ENCODE measurements at regions not wholly inside any gene's neighbourhood (a gene's known extent, or its start where the extent isn't known, plus 50 kb on each side); places are given as distances from the start of the nearest gene placed in this dataset.

DNA sequence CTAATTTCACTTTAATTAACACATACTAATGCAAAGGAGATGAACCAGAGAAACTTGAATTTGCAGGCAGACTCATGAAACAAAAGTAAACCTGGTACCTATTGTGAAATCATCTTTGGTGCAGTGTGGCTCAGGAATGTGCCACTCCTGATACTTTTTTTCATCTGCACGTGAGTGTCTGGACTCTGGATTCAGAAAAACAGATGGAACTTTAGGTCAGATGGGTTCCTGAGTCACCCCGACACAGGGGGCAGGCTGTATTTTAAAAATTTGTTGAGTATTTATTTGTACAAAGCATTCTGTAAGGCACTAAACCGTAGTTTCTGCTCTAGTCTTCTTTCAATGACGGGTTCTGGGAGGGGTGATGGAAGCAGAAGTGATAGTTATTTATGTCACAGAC, 52.2 kb upstream of the TUT7 start (continued):
- TF ChIP-seq, protein P1, sequence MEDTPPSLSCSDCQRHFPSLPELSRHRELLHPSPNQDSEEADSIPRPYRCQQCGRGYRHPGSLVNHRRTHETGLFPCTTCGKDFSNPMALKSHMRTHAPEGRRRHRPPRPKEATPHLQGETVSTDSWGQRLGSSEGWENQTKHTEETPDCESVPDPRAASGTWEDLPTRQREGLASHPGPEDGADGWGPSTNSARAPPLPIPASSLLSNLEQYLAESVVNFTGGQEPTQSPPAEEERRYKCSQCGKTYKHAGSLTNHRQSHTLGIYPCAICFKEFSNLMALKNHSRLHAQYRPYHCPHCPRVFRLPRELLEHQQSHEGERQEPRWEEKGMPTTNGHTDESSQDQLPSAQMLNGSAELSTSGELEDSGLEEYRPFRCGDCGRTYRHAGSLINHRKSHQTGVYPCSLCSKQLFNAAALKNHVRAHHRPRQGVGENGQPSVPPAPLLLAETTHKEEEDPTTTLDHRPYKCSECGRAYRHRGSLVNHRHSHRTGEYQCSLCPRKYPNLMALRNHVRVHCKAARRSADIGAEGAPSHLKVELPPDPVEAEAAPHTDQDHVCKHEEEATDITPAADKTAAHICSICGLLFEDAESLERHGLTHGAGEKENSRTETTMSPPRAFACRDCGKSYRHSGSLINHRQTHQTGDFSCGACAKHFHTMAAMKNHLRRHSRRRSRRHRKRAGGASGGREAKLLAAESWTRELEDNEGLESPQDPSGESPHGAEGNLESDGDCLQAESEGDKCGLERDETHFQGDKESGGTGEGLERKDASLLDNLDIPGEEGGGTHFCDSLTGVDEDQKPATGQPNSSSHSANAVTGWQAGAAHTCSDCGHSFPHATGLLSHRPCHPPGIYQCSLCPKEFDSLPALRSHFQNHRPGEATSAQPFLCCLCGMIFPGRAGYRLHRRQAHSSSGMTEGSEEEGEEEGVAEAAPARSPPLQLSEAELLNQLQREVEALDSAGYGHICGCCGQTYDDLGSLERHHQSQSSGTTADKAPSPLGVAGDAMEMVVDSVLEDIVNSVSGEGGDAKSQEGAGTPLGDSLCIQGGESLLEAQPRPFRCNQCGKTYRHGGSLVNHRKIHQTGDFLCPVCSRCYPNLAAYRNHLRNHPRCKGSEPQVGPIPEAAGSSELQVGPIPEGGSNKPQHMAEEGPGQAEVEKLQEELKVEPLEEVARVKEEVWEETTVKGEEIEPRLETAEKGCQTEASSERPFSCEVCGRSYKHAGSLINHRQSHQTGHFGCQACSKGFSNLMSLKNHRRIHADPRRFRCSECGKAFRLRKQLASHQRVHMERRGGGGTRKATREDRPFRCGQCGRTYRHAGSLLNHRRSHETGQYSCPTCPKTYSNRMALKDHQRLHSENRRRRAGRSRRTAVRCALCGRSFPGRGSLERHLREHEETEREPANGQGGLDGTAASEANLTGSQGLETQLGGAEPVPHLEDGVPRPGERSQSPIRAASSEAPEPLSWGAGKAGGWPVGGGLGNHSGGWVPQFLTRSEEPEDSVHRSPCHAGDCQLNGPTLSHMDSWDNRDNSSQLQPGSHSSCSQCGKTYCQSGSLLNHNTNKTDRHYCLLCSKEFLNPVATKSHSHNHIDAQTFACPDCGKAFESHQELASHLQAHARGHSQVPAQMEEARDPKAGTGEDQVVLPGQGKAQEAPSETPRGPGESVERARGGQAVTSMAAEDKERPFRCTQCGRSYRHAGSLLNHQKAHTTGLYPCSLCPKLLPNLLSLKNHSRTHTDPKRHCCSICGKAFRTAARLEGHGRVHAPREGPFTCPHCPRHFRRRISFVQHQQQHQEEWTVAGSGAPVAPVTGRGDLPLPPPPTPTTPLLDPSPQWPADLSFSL (CRISPR knock-in tag; IDR thresholded peaks at IDR 0.05), result no peak
- TF ChIP-seq ONECUT2 (CRISPR knock-in tag; IDR thresholded peaks at IDR 0.05), result no peak
- TF ChIP-seq SOX6 (IDR thresholded peaks at IDR 0.05), result no peak
- TF ChIP-seq SOX6 (CRISPR knock-in tag; IDR thresholded peaks at IDR 0.05), result peak; percentile 60
- TF ChIP-seq ZEB1 (IDR thresholded peaks at IDR 0.05; ENCODE audit: insufficient replicate concordance, low read depth), result no peak
- no peak for TF ChIP-seq ZNF766 (CRISPR knock-in tag; IDR thresholded peaks at IDR 0.05; ENCODE audit: borderline replicate concordance)
- no peak for TF ChIP-seq ASH2L (IDR thresholded peaks at IDR 0.05; ENCODE audit: insufficient read length, low read depth, low read length)
- TF ChIP-seq ZC3H13 (CRISPR knock-in tag; IDR thresholded peaks at IDR 0.05), result no peak
- peak in 1 of 2 experiments; percentile 16; a peak in 1 of 4 replicates for TF ChIP-seq EP300 (IDR thresholded peaks at IDR 0.05; ENCODE audit: low read depth in 2 of 2, low read length in 2 of 2)
- no peak for TF ChIP-seq EP300 (CRISPR knock-in tag; IDR thresholded peaks at IDR 0.05; ENCODE audit: borderline replicate concordance)
- no peak for TF ChIP-seq ZNF10 (CRISPR knock-in tag; IDR thresholded peaks at IDR 0.05; ENCODE audit: borderline replicate concordance, low read depth)
- TF ChIP-seq, protein P2, sequence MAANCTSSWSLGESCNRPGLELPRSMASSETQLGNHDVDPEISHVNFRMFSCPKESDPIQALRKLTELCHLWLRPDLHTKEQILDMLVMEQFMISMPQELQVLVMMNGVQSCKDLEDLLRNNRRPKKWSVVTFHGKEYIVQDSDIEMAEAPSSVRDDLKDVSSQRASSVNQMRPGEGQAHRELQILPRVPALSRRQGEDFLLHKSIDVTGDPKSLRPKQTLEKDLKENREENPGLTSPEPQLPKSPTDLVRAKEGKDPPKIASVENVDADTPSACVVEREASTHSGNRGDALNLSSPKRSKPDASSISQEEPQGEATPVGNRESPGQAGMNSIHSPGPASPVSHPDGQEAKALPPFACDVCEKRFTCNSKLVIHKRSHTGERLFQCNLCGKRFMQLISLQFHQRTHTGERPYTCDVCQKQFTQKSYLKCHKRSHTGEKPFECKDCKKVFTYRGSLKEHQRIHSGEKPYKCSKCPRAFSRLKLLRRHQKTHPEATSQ (CRISPR knock-in tag; IDR thresholded peaks at IDR 0.05; ENCODE audit: borderline replicate concordance), result no peak
- TF ChIP-seq HOXD1 (CRISPR knock-in tag; IDR thresholded peaks at IDR 0.05), result no peak
- TF ChIP-seq, protein P3, sequence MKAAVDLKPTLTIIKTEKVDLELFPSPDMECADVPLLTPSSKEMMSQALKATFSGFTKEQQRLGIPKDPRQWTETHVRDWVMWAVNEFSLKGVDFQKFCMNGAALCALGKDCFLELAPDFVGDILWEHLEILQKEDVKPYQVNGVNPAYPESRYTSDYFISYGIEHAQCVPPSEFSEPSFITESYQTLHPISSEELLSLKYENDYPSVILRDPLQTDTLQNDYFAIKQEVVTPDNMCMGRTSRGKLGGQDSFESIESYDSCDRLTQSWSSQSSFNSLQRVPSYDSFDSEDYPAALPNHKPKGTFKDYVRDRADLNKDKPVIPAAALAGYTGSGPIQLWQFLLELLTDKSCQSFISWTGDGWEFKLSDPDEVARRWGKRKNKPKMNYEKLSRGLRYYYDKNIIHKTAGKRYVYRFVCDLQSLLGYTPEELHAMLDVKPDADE (CRISPR knock-in tag; IDR thresholded peaks at IDR 0.05), result no peak
- TF ChIP-seq, protein P4, sequence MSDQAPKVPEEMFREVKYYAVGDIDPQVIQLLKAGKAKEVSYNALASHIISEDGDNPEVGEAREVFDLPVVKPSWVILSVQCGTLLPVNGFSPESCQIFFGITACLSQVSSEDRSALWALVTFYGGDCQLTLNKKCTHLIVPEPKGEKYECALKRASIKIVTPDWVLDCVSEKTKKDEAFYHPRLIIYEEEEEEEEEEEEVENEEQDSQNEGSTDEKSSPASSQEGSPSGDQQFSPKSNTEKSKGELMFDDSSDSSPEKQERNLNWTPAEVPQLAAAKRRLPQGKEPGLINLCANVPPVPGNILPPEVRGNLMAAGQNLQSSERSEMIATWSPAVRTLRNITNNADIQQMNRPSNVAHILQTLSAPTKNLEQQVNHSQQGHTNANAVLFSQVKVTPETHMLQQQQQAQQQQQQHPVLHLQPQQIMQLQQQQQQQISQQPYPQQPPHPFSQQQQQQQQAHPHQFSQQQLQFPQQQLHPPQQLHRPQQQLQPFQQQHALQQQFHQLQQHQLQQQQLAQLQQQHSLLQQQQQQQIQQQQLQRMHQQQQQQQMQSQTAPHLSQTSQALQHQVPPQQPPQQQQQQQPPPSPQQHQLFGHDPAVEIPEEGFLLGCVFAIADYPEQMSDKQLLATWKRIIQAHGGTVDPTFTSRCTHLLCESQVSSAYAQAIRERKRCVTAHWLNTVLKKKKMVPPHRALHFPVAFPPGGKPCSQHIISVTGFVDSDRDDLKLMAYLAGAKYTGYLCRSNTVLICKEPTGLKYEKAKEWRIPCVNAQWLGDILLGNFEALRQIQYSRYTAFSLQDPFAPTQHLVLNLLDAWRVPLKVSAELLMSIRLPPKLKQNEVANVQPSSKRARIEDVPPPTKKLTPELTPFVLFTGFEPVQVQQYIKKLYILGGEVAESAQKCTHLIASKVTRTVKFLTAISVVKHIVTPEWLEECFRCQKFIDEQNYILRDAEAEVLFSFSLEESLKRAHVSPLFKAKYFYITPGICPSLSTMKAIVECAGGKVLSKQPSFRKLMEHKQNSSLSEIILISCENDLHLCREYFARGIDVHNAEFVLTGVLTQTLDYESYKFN (CRISPR knock-in tag; conservative IDR thresholded peaks at IDR 0.05), result no peak
- TF ChIP-seq PTBP1 (IDR thresholded peaks at IDR 0.05; ENCODE audit: low read depth, low read length, poor library complexity, severe bottlenecking), result no peak
- peak; percentile 85 for TF ChIP-seq CEBPB (IDR thresholded peaks at IDR 0.05; ENCODE audit: borderline replicate concordance, low read depth, low read length)
- no peak for TF ChIP-seq ZNF563 (CRISPR knock-in tag; IDR thresholded peaks at IDR 0.05)

Measured in HepG2 (cell line).